ENCODE measurements at regions not wholly inside any gene's neighbourhood (a gene's known extent, or its start where the extent isn't known, plus 50 kb on each side); places are given as distances from the start of the nearest gene placed in this dataset.

DNA sequence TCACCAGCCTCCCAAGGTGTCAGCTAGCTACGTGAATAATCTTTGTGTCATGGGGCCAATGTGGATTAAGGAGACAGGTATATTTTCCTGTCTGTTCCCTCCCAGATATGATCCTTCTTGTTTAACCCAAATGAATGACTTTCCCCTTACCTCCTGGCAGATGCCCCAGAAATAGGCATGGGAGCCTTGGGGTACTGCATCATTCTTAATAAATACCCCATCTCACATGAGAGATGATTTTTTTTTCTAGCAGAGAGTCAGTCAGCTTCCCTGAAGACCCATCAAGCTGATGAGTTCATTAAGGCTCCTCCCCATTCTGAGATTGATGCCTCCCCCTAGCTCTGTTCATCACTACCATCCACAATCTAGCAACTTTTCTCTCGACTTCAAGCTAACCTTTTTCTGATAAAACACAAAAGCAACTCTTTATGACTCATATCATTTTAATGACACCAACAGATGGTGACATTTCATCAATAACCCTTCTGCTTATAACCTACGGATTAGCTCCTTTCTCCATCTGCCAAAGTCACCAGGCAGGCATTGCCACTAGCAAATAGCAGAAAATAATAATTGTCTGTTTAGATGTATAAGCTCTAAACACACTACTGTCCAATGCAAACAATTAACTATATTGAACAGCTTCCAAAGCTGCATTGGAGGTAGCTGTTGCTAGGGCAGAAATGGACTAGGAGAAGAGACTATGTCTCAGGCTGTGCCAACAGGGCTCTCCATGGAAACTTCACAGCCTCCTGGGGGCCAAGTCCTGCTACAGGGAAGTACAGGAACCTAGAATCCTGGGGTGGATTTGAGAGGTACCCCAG is 143.7 kb downstream of the ACER2 start:
- TF ChIP-seq, protein P1, sequence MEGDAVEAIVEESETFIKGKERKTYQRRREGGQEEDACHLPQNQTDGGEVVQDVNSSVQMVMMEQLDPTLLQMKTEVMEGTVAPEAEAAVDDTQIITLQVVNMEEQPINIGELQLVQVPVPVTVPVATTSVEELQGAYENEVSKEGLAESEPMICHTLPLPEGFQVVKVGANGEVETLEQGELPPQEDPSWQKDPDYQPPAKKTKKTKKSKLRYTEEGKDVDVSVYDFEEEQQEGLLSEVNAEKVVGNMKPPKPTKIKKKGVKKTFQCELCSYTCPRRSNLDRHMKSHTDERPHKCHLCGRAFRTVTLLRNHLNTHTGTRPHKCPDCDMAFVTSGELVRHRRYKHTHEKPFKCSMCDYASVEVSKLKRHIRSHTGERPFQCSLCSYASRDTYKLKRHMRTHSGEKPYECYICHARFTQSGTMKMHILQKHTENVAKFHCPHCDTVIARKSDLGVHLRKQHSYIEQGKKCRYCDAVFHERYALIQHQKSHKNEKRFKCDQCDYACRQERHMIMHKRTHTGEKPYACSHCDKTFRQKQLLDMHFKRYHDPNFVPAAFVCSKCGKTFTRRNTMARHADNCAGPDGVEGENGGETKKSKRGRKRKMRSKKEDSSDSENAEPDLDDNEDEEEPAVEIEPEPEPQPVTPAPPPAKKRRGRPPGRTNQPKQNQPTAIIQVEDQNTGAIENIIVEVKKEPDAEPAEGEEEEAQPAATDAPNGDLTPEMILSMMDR (IDR thresholded peaks at IDR 0.05; ENCODE audit: low read depth, low read length) = no peak
- no peak overlapping the region for H3K4me3 ChIP-seq (ENCODE audit: low read depth, low read length)

DNA sequence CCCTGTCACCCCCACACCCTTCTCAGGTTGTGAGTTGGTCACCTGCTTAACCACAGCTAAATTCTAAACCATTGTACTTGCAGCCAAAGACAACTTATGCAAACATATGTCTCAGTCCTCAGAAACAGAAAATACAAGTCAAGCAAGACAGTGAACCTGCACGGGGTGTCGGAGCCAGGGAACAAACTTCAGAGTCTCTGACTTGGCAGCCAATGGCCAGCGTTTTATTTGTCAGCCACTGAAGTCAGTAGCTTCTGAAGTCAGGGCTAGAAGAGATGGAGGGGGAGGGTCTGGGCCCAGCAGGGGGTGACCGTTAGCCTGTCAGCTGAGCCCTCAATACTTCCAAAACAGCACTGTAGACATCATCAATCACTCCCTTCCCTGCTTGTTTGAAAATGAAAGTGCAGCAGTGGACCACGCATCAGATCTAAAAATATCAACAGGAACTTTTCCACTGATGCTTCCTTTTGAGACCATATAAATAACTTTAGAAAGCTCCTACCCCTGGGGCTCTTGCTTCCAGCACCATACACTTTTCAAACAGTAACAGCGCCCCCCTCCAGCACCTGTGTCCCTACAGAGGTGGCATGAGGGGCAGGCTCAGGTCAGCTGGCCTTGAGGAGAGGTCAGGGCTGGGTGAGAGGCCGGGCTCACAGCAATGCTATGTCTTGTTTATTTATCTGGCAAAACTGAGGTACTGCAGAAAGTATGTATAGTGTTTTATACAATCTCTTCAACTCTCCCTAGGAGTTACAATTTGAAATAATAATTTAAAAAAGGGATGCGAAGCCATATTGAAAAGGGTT is 142.5 kb downstream of the ACER2 start:
- H3K4me3 ChIP-seq (ENCODE audit: low read depth, low read length) = peak overlapping the region; percentile 25

DNA sequence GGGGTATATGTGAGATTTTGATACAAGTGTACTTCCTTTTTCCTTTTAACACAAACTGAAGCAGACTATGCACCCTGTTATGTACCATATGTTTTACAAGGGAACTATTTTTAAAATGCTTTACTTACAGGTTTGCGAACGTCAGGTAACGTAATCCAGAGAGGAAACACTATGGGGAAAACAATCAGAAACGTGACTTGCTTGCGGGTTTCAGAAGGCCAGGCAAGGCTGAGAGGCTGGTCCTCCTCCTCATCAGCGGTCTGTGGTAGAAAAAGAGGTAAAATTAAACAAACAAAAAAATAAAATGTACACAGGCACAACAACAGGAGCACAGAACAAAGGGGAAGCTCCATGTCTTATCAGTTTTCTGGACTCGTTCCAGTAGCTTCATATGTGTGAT is 141.2 kb downstream of the ACER2 start:
- TF ChIP-seq, protein P1 (IDR thresholded peaks at IDR 0.05; ENCODE audit: low read depth, low read length) = no peak
- no peak overlapping the region for H3K4me3 ChIP-seq (ENCODE audit: low read depth, low read length)

More for the DNA sequence above, 142.5 kb downstream of the ACER2 start:
- TF ChIP-seq, protein P1 (IDR thresholded peaks at IDR 0.05; ENCODE audit: low read depth, low read length) = 0 out of 2 replicates have a peak, but pooled peaks have one; percentile 6

DNA sequence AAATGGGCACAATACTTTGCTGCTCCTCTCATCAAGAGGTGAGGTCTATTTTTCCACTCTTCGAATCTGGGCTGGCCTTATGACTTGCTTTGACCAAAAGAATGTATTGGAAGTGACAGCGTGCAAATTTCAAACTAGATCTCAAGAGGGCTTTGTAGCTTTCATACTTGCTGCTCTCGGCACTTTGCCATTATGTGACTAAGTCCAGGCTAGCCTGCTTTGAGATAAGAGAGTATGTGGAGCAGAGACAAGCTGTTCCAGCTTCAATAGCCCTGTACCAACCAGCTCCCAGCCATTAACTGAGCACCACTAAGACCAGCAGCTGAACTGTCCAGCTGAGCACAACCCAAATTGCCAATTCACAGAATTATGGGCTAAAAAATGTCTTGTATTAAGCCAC is 124.6 kb downstream of the ACER2 start:
- H3K4me3 ChIP-seq (ENCODE audit: low read depth, low read length) = no peak overlapping the region
- TF ChIP-seq, protein P1 (IDR thresholded peaks at IDR 0.05; ENCODE audit: low read depth, low read length) = no peak

DNA sequence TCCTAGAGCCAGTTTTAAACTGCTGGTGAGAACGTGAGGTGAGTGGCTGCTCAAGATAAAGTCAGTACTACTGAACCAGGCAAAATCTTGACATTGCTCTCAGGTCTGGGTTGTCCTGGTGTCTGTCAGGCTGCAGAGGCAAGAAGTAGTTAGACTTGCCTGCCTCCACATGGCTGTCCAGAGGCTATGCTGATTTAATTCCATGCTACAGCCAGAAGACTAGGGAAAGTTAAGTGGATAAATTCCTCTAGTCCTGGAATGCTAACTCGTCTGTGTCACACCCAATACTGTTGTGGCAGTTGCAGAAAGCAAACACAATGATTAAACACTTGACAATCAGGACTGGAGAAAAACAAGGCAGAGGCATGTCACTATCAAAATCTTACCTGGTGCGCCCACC is 118.9 kb downstream of the ACER2 start:
- H3K4me3 ChIP-seq (ENCODE audit: low read depth, low read length) = no peak overlapping the region
- TF ChIP-seq, protein P1 (IDR thresholded peaks at IDR 0.05; ENCODE audit: low read depth, low read length) = no peak

DNA sequence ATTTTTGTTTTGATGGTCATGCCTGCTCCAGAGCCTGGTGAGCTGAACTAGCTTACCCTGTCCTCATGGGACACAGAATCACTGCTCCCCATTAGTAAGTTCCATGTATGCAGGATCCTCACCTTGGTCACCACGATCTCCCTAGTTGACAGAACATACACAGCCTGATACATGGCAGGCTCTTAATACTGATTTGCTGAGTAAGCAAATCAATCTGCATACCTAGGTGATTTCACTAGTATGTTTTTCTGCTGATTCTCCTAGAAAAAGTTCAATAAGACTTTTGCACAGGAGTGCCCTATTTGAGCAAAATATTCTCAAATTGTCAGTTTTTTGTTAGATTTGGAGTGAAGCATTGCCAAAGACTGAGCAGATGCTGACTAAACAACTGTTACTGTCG is 113.7 kb downstream of the ACER2 start:
- H3K4me3 ChIP-seq (ENCODE audit: low read depth, low read length) = no peak overlapping the region
- TF ChIP-seq, protein P1 (IDR thresholded peaks at IDR 0.05; ENCODE audit: low read depth, low read length) = no peak

DNA sequence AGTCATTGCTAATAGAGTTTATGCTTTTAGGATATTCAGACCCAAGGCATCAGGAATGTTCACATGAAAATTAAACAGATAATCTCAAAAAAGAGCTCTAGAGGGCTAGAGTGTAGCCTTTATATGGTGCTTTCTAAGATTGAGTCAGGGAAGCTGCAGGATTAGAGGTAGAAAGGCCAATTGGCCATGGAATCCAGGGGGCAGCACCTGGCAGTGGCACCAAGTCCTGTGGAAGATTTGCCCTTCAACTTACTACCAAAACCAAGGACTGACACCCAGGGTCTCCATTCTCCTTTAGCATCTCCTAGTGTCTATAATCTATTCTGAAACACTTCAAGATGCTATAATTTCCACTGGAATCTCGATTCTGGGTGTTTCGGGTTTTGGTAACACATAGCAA is 112.4 kb downstream of the ACER2 start:
- H3K4me3 ChIP-seq (ENCODE audit: low read depth, low read length) = no peak overlapping the region
- TF ChIP-seq, protein P1 (IDR thresholded peaks at IDR 0.05; ENCODE audit: low read depth, low read length) = no peak

Data from WI38 (cell line).